A549 (cell line): ENCODE measurements at regions not wholly inside any gene's neighbourhood (a gene's known extent, or its start where the extent isn't known, plus 50 kb on each side); places are given as distances from the start of the nearest gene placed in this dataset.

ENCODE experiments used
- ATAC-seq, 2 experiments: fragments of 200-7000 bp in 1 of 2; fragments of >200 bp in 1 of 2; cut with Nextera tagmentation in 1 of 2; cut with Tn5 transposase in 1 of 2; 3 replicates each; pipeline versions ENCODE4 v1.8.0 to v1.9.1; 2018 to 2020; ENCODE audit warnings: mild to moderate bottlenecking in 1 of 2, moderate library complexity in 1 of 2
- CTCF ChIA-PET: fragments of 300-600 bp; sonication (Branson Sonifier 250); formaldehyde crosslinking; extraction: SDS; loops from one replicate; lab custom pipeline; 2021; ENCODE audit warnings: antibody characterized with exemption, inconsistent platforms; lab: Yijun Ruan, JAX
- POLR2A ChIA-PET: fragments of 350-600 bp; formaldehyde crosslinking; extraction: SDS; loops from one replicate; lab custom pipeline; 2021; ENCODE audit warnings: antibody characterized with exemption, inconsistent platforms; lab: Yijun Ruan, JAX
- DNase-seq, 2 experiments: peaks; one replicate each; pipeline versions ENCODE4 v3.0.0 to v3.0.0-alpha.2; 2011 to 2016; ENCODE audit warnings: low read depth in 1 of 2, low spot score in 1 of 2
- FAIRE-seq: peaks from 2 replicates; lab custom pipeline; 2011; peaks lifted over from hg19 to GRCh38; lab: Jason Lieb, UNC
- H3K27ac ChIP-seq, 2 experiments: fragments of >200 bp; sonication (Bioruptor Twin); formaldehyde crosslinking; 3 replicates each; pipeline ENCODE4 v1.5.1; 2016 to 2017
- H3K4me1 ChIP-seq: fragments of >200 bp; sonication (Bioruptor Twin); formaldehyde crosslinking; 3 replicates; pipeline ENCODE4 v1.6.1; 2016
- H3K4me2 ChIP-seq: fragments of >200 bp; sonication (Bioruptor Twin); formaldehyde crosslinking; 3 replicates; pipeline ENCODE4 v1.6.1; 2016
- H3K4me3 ChIP-seq: fragments of >200 bp; sonication (Bioruptor Twin); formaldehyde crosslinking; 3 replicates; pipeline ENCODE4 v1.5.1; 2016
- H3K9me3 ChIP-seq: fragments of >200 bp; sonication (Bioruptor Twin); formaldehyde crosslinking; 3 replicates; pipeline ENCODE4 v1.6.1; 2016
- CHD2 ChIP-seq: fragments of 150-350 bp; IDR thresholded peaks from 2 replicates; pipeline ENCODE4 v1.6.1; 2014; ENCODE audit warnings: low read length; ENCODE audit not compliant: partially characterized antibody
- CHD4 ChIP-seq: fragments of 200-600 bp; sonication (generic); IDR thresholded peaks from 2 replicates; pipeline ENCODE4 v1.6.1; 2016; ENCODE audit warnings: antibody characterized with exemption, mild to moderate bottlenecking, borderline replicate concordance
- FOSB ChIP-seq: fragments of 250-450 bp; sonication (Bioruptor Pico); IDR thresholded peaks from 2 replicates; pipeline ENCODE4 v1.5.0; 2020; ENCODE audit warnings: mild to moderate bottlenecking, moderate library complexity
- FOSL2 ChIP-seq, 2 experiments: fragments of 450-650 bp in 1 of 2; fragments of >200 bp in 1 of 2; sonication (Bioruptor Twin) in 1 of 2; formaldehyde crosslinking; IDR thresholded peaks; 2 replicates each; pipeline versions ENCODE4 v1.5.0 to v1.6.1; 2016 to 2020; ENCODE audit warnings: mild to moderate bottlenecking in 1 of 2, moderate library complexity in 1 of 2
- GATA3 ChIP-seq: IDR thresholded peaks from 2 replicates; pipeline ENCODE4 v1.6.1; 2012; ENCODE audit warnings: borderline replicate concordance
- HDAC2 ChIP-seq: fragments of 200-600 bp; sonication (generic); IDR thresholded peaks from 2 replicates; pipeline ENCODE4 v1.6.1; 2016
- KDM5A ChIP-seq: fragments of 200-600 bp; sonication (generic); IDR thresholded peaks from 2 replicates; pipeline ENCODE4 v1.6.1; 2016; ENCODE audit warnings: antibody characterized with exemption, mild to moderate bottlenecking
- MAFK ChIP-seq: fragments of 450-650 bp; IDR thresholded peaks from 2 replicates; pipeline ENCODE4 v1.6.1; 2014; ENCODE audit not compliant: partially characterized antibody
- MAZ ChIP-seq: fragments of 150-350 bp; IDR thresholded peaks from 2 replicates; pipeline ENCODE4 v1.6.1; 2014; ENCODE audit warnings: antibody characterized with exemption, low read depth, low read length, borderline replicate concordance
- MYC ChIP-seq: IDR thresholded peaks from 2 replicates; pipeline ENCODE4 v1.6.1; 2012; ENCODE audit warnings: mild to moderate bottlenecking, inconsistent platforms, low read length, improper control_type of control experiment, borderline replicate concordance
- NR3C1 ChIP-seq: fragments of >200 bp; sonication (Bioruptor Twin); formaldehyde crosslinking; IDR thresholded peaks from 3 replicates; pipeline ENCODE4 v1.6.1; 2017
- POLR2AphosphoS2 ChIP-seq: conservative IDR thresholded peaks from 2 replicates; pipeline ENCODE4 v1.6.1; 2012; ENCODE audit warnings: low read length, improper control_type of control experiment, inconsistent platforms
- RAD21 ChIP-seq, 2 experiments: fragments of >200 bp in 1 of 2; sonication (Bioruptor Twin) in 1 of 2; formaldehyde crosslinking in 1 of 2; IDR thresholded peaks in 1 of 2; conservative IDR thresholded peaks in 1 of 2; 2 replicates in 1 of 2; 3 replicates in 1 of 2; pipeline ENCODE4 v1.6.1; 2012 to 2018; ENCODE audit warnings: inconsistent platforms in 1 of 2
- RARB ChIP-seq: fragments of 250-450 bp; sonication (Bioruptor Pico); IDR thresholded peaks from 2 replicates; pipeline ENCODE4 v1.8.0; 2021; ENCODE audit warnings: mild to moderate bottlenecking, moderate library complexity
- RFX5 ChIP-seq: fragments of 450-650 bp; IDR thresholded peaks from 2 replicates; pipeline ENCODE4 v1.7.1; 2014; ENCODE audit warnings: antibody characterized with exemption, mild to moderate bottlenecking, moderate library complexity
- TFCP2L1 ChIP-seq: fragments of 250-450 bp; sonication (Bioruptor Pico); IDR thresholded peaks from 2 replicates; pipeline ENCODE4 v1.5.0; 2021; ENCODE audit warnings: mild to moderate bottlenecking
- TP53 ChIP-seq: fragments of 250-450 bp; sonication (Bioruptor Pico); IDR thresholded peaks from 2 replicates; pipeline ENCODE4 v1.5.0; 2021; ENCODE audit warnings: mild to moderate bottlenecking, moderate library complexity
- ZC3H11A ChIP-seq: fragments of 450-650 bp; IDR thresholded peaks from 2 replicates; pipeline ENCODE4 v1.6.1; 2014; ENCODE audit warnings: antibody characterized with exemption, mild to moderate bottlenecking
- ZFP36 ChIP-seq: fragments of 450-650 bp; IDR thresholded peaks from 2 replicates; pipeline ENCODE4 v1.6.1; 2014; ENCODE audit warnings: borderline replicate concordance; ENCODE audit not compliant: partially characterized antibody
- WGBS: methylation state at CpG from one replicate; pipeline ENCODE4 v1.1.6; 2017; ENCODE audit errors: missing lambda C conversion rate; 5-methylcytosine and 5-hydroxymethylcytosine counted together
- TF ChIP-seq, protein P1 (sequence below): fragments of 250-450 bp; sonication (Bioruptor Pico); IDR thresholded peaks from 2 replicates; pipeline ENCODE4 v1.5.0; 2021; ENCODE audit warnings: mild to moderate bottlenecking, moderate library complexity, borderline replicate concordance
- TF ChIP-seq, protein P2 (sequence below): fragments of >200 bp; sonication (Bioruptor Twin); formaldehyde crosslinking; IDR thresholded peaks from 3 replicates; pipeline ENCODE4 v1.5.1; 2016
- TF ChIP-seq, protein P3 (sequence below): fragments of 200-600 bp; sonication (generic); IDR thresholded peaks from 2 replicates; pipeline ENCODE4 v1.6.1; 2016; ENCODE audit warnings: antibody characterized with exemption, mild to moderate bottlenecking, moderate library complexity
- TF ChIP-seq, protein P4 (sequence below): fragments of >200 bp; sonication (Bioruptor Twin); formaldehyde crosslinking; IDR thresholded peaks from 2 replicates; pipeline ENCODE4 v1.6.1; 2016
- TF ChIP-seq, protein P5 (sequence below): fragments of 250-450 bp; sonication (Bioruptor Pico); IDR thresholded peaks from 2 replicates; pipeline ENCODE4 v1.5.0; 2020; ENCODE audit warnings: low read depth, mild to moderate bottlenecking, moderate library complexity

DNA sequence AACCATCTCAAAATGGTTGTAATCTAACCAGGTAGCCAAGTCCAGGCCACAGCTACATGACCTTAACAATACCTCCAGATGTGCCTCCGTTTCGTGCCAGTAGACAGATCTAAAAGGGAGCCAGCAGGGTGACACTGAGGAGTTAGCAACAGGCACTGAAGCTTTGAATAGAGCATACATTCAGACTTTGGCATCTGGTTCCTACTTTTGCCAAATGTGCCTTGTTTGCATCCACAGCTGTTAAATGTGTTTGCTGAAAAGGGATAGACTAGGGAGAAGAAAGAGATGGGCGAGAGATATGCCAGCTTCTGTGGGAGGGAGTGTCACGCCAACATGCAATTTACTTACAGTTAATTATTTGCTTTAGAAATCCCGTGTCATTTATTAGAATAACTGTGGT lies 1433.9 kb upstream of the CADM2 start:
- TF ChIP-seq RARB (CRISPR knock-in tag) (no peak), NR3C1 (no peak), FOSB (no peak), MAZ (no peak), ZC3H11A (no peak), TP53 (CRISPR knock-in tag) (no peak), ZFP36 (no peak), CHD4 (no peak), FOSL2 (IDR thresholded peaks at IDR 0.05) (no peak), FOSL2 (CRISPR knock-in tag; IDR thresholded peaks at IDR 0.05) (no peak), KDM5A (no peak), MAFK (no peak), RFX5 (no peak), MYC (no peak), RAD21 (conservative IDR thresholded peaks at IDR 0.05 in 1 of 2, IDR thresholded peaks at IDR 0.05 in 1 of 2) (no peak)
- TF ChIP-seq, protein P1, sequence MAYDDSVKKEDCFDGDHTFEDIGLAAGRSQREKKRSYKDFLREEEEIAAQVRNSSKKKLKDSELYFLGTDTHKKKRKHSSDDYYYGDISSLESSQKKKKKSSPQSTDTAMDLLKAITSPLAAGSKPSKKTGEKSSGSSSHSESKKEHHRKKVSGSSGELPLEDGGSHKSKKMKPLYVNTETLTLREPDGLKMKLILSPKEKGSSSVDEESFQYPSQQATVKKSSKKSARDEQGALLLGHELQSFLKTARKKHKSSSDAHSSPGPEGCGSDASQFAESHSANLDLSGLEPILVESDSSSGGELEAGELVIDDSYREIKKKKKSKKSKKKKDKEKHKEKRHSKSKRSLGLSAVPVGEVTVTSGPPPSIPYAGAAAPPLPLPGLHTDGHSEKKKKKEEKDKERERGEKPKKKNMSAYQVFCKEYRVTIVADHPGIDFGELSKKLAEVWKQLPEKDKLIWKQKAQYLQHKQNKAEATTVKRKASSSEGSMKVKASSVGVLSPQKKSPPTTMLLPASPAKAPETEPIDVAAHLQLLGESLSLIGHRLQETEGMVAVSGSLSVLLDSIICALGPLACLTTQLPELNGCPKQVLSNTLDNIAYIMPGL = no peak
- TF ChIP-seq, protein P2, sequence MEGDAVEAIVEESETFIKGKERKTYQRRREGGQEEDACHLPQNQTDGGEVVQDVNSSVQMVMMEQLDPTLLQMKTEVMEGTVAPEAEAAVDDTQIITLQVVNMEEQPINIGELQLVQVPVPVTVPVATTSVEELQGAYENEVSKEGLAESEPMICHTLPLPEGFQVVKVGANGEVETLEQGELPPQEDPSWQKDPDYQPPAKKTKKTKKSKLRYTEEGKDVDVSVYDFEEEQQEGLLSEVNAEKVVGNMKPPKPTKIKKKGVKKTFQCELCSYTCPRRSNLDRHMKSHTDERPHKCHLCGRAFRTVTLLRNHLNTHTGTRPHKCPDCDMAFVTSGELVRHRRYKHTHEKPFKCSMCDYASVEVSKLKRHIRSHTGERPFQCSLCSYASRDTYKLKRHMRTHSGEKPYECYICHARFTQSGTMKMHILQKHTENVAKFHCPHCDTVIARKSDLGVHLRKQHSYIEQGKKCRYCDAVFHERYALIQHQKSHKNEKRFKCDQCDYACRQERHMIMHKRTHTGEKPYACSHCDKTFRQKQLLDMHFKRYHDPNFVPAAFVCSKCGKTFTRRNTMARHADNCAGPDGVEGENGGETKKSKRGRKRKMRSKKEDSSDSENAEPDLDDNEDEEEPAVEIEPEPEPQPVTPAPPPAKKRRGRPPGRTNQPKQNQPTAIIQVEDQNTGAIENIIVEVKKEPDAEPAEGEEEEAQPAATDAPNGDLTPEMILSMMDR = no peak
- WGBS = 14% methylated on average over 5 of the region's 5 CpGs
- FAIRE-seq = no peak
- DNase-seq = no peak
- ATAC-seq = no peak
- Histone ChIP-seq H3K9me3 (no peaks in the 10 kb centered on the region), H3K4me3 (no peak overlapping the region), H3K4me2 (no peak overlapping the region), H3K27ac (no peak overlapping the region), H3K4me1 (no peaks in the 10 kb centered on the region)
- ChIA-PET POLR2A (no interaction called here), CTCF (no interaction called here)

DNA sequence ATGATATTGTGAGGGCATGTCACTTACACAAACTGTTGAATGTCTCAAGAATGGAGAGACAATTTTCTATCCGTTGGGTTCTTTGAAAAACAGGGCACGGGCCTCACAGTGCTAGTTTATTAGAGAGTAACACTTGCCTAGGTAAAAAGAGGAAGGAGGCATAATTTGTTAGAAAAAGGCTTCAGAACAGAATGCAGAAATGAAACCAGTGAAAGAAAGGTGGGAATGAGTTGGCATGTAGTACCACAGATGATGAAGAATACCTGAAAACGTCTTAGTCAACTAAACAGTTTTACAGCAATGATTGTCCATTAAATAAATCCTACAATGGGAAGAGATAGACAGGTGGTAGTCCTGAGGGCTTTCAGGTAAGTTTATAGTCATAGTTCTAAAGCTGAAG lies 1399.7 kb upstream of the CADM2 start:
- DNase-seq (no peak), ATAC-seq (no peak), FAIRE-seq (no peak)
- POLR2A ChIA-PET = no interaction called here
- H3K27ac ChIP-seq = no peak overlapping the region
- 15% methylated on average over 3 of the region's 3 CpGs for WGBS
- TF ChIP-seq GATA3 = no peak
- H3K4me2 ChIP-seq = no peak overlapping the region
- no peaks in the 10 kb centered on the region for H3K4me1 ChIP-seq
- H3K9me3 ChIP-seq = no peaks in the 10 kb centered on the region
- CTCF ChIA-PET = no interaction called here
- no peak overlapping the region for H3K4me3 ChIP-seq

DNA sequence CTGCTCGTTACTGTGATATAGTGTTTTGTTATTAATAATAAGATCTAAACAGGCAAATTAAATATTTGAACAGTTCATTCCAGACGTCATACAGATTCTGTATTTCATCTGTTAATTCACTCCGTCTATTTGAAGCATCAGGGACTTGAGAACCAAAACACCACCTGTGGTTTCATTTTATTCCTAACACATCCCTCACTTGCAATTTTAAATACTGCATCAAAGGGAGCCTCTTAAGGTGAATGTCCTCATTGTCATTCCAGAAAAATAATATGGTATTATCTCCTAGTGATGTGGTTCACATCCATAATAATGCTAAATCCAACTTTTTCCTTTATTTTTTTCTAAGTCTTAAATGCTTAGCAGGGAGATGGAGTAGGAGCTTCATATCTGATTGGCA lies 1390.9 kb upstream of the CADM2 start:
- no peak for FAIRE-seq
- DNase-seq = no peak
- CTCF ChIA-PET = interaction anchor here (0.6 kb wide), 1 partner anchor 1437 kb away, joined by 3 read pairs; no protein-coding TSS in a partner anchor
- H3K4me3 ChIP-seq = no peak overlapping the region
- no peak for ATAC-seq
- H3K4me1 ChIP-seq = no peaks in the 10 kb centered on the region
- POLR2A ChIA-PET = no interaction called here
- no peaks in the 10 kb centered on the region for H3K9me3 ChIP-seq
- no peak overlapping the region for H3K27ac ChIP-seq
- peak overlapping the region; percentile 12; the same call in 1 of the 3 replicates for H3K4me2 ChIP-seq
- WGBS = 4% methylated on average over 3 of the region's 3 CpGs
- no peak for TF ChIP-seq CHD2
- no peak for TF ChIP-seq MAZ
- TF ChIP-seq GATA3 = no peak
- TF ChIP-seq, protein P3, sequence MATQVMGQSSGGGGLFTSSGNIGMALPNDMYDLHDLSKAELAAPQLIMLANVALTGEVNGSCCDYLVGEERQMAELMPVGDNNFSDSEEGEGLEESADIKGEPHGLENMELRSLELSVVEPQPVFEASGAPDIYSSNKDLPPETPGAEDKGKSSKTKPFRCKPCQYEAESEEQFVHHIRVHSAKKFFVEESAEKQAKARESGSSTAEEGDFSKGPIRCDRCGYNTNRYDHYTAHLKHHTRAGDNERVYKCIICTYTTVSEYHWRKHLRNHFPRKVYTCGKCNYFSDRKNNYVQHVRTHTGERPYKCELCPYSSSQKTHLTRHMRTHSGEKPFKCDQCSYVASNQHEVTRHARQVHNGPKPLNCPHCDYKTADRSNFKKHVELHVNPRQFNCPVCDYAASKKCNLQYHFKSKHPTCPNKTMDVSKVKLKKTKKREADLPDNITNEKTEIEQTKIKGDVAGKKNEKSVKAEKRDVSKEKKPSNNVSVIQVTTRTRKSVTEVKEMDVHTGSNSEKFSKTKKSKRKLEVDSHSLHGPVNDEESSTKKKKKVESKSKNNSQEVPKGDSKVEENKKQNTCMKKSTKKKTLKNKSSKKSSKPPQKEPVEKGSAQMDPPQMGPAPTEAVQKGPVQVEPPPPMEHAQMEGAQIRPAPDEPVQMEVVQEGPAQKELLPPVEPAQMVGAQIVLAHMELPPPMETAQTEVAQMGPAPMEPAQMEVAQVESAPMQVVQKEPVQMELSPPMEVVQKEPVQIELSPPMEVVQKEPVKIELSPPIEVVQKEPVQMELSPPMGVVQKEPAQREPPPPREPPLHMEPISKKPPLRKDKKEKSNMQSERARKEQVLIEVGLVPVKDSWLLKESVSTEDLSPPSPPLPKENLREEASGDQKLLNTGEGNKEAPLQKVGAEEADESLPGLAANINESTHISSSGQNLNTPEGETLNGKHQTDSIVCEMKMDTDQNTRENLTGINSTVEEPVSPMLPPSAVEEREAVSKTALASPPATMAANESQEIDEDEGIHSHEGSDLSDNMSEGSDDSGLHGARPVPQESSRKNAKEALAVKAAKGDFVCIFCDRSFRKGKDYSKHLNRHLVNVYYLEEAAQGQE = no peak
- TF ChIP-seq, protein P4, sequence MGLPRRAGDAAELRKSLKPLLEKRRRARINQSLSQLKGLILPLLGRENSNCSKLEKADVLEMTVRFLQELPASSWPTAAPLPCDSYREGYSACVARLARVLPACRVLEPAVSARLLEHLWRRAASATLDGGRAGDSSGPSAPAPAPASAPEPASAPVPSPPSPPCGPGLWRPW = no peak
- TF ChIP-seq, protein P2 = no peak
- TF ChIP-seq HDAC2 = no peak
- TF ChIP-seq NR3C1 = no peak
- TF ChIP-seq FOSB = no peak
- TF ChIP-seq, protein P5, sequence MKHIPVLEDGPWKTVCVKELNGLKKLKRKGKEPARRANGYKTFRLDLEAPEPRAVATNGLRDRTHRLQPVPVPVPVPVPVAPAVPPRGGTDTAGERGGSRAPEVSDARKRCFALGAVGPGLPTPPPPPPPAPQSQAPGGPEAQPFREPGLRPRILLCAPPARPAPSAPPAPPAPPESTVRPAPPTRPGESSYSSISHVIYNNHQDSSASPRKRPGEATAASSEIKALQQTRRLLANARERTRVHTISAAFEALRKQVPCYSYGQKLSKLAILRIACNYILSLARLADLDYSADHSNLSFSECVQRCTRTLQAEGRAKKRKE = no peak
- TF ChIP-seq POLR2AphosphoS2 = no peak
- TF ChIP-seq TFCP2L1 (CRISPR knock-in tag) = no peak
